ENCODE measurements at regions not wholly inside any gene's neighbourhood (a gene's known extent, or its start where the extent isn't known, plus 50 kb on each side); places are given as distances from the start of the nearest gene placed in this dataset.
A peak's percentile ranks its signal among the peaks of the same experiment; 100 is the strongest.

DNA sequence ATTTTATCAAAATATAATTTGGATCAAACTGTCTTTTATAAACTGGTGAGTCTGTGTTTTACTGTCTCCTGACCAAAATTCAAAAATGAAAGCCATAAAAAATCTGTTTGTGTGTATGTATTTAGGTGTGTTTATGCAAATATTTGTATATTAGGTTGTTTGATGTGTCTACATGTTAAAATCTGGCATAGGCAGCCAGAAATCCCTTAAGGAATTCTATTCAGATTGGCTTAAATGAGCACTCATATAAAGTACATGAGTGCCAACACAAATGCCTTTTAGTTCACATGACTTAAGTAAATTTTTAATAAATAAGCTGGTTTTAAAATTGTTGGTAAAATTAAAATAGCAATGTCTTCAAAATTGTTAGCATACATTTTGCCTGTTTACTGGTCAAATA, 133.3 kb upstream of the GUCY1A2 start:
- TF ChIP-seq SP1 (IDR thresholded peaks at IDR 0.05) = no peak
- Histone ChIP-seq H3K4me1 (ENCODE audit: control insufficient read depth in 4 of 4, insufficient read depth in 4 of 4, low read length in 3 of 4) (peaks cover 0 to 3% (median 2%) of the 10 kb centered on the region in 4 donors), H3K27ac (ENCODE audit: low read depth in 1 of 2, low read length in 2 of 2) (no peak overlapping the region), H3K4me3 (ENCODE audit: low read depth in 1 of 3, low read length in 3 of 3) (no peak overlapping the region), H3K27me3 (ENCODE audit: control insufficient read depth in 4 of 4, insufficient read depth in 4 of 4, low read length in 3 of 4) (no peaks in the 10 kb centered on the region), H3K9ac (ENCODE audit: low read depth in 1 of 2, low read length in 2 of 2) (no peak overlapping the region), H3K36me3 (ENCODE audit: control insufficient read depth in 4 of 4, insufficient read depth in 3 of 4, low read depth in 1 of 4, low read length in 3 of 4) (no peaks in the 10 kb centered on the region), H3K9me3 (ENCODE audit: control insufficient read depth in 4 of 4, low read length in 3 of 4) (peaks cover 0 to 5% (median 0%) of the 10 kb centered on the region in 4 donors)
- no peak for DNase-seq (ENCODE audit: low spot score)

DNA sequence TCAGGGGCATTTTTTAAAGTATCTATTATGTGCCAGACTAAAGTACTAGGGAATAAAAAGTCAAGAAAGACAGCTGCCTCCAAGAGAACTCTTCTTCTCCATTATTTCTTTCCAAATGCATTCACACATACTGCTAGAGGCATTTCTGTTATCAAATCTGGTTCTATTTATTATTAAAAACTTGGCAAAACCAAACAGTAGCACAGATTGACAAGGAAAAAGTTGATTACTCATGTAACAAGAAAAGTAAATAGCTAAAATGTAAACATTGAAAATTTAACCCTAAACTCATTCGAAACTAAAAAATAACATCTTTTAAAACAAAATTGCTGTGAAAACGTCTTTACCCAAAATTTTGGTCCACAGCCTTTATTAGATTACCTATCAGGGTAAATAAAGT, 132.9 kb upstream of the GUCY1A2 start:
- Histone ChIP-seq H3K36me3 (ENCODE audit: control insufficient read depth in 4 of 4, insufficient read depth in 3 of 4, low read depth in 1 of 4, low read length in 3 of 4) (no peaks in the 10 kb centered on the region), H3K4me1 (ENCODE audit: control insufficient read depth in 4 of 4, insufficient read depth in 4 of 4, low read length in 3 of 4) (peaks cover 0 to 3% (median 1%) of the 10 kb centered on the region in 4 donors), H3K4me3 (ENCODE audit: low read depth in 1 of 3, low read length in 3 of 3) (no peak overlapping the region), H3K27ac (ENCODE audit: low read depth in 1 of 2, low read length in 2 of 2) (no peak overlapping the region), H3K9ac (ENCODE audit: low read depth in 1 of 2, low read length in 2 of 2) (no peak overlapping the region), H3K27me3 (ENCODE audit: control insufficient read depth in 4 of 4, insufficient read depth in 4 of 4, low read length in 3 of 4) (no peaks in the 10 kb centered on the region), H3K9me3 (ENCODE audit: control insufficient read depth in 4 of 4, low read length in 3 of 4) (peaks cover 0 to 5% (median 0%) of the 10 kb centered on the region in 4 donors)
- no peak for DNase-seq (ENCODE audit: low spot score)
- WGBS = 38% methylated on average over 2 of the region's 2 CpGs
- peak; percentile 36 for TF ChIP-seq FOXA2 (IDR thresholded peaks at IDR 0.05)
- TF ChIP-seq NR2F2 (IDR thresholded peaks at IDR 0.05) = no peak

DNA sequence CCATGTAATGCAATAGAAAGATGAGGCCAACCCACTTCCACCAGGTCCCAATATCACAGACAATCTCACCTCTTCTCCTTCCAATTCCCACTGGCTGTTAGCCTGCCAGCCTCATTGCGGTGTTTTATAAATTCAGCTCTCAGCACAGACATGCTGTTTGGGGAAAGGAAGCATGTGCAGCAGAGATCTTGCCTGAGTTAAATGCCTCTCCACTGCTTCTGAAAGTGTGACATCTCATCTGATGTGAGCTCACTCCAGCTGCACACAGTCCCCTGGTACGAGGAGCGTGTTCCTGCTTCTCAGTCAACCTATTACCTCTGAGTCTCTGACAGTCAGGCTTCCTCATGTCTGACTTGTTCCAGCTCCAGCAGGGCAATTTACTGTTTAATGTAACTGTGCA, 122.7 kb upstream of the GUCY1A2 start:
- Histone ChIP-seq H3K27me3 (ENCODE audit: control insufficient read depth in 4 of 4, insufficient read depth in 4 of 4, low read length in 3 of 4) (no peaks in the 10 kb centered on the region), H3K9ac (ENCODE audit: low read depth in 1 of 2, low read length in 2 of 2) (no peak overlapping the region), H3K9me3 (ENCODE audit: control insufficient read depth in 4 of 4, low read length in 3 of 4) (peaks cover 0 to 3% (median 1%) of the 10 kb centered on the region in 4 donors), H3K36me3 (ENCODE audit: control insufficient read depth in 4 of 4, insufficient read depth in 3 of 4, low read depth in 1 of 4, low read length in 3 of 4) (no peaks in the 10 kb centered on the region), H3K27ac (ENCODE audit: low read depth in 1 of 2, low read length in 2 of 2) (no peak overlapping the region), H3K4me1 (ENCODE audit: control insufficient read depth in 4 of 4, insufficient read depth in 4 of 4, low read length in 3 of 4) (no peaks in the 10 kb centered on the region), H3K4me3 (ENCODE audit: low read depth in 1 of 3, low read length in 3 of 3) (no peak overlapping the region)
- no peak for DNase-seq (ENCODE audit: low spot score)
- no peak for TF ChIP-seq HNF4G (IDR thresholded peaks at IDR 0.05)
- no peak for TF ChIP-seq TAF1 (conservative IDR thresholded peaks at IDR 0.05)
- no peak for TF ChIP-seq HNF4A (conservative IDR thresholded peaks at IDR 0.05)
- no peak for TF ChIP-seq RAD21 (IDR thresholded peaks at IDR 0.05)
- TF ChIP-seq, protein P1, sequence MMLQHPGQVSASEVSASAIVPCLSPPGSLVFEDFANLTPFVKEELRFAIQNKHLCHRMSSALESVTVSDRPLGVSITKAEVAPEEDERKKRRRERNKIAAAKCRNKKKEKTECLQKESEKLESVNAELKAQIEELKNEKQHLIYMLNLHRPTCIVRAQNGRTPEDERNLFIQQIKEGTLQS (IDR thresholded peaks at IDR 0.05) = no peak
- no peak for TF ChIP-seq GABPA (IDR thresholded peaks at IDR 0.05 in 1 of 2, conservative IDR thresholded peaks at IDR 0.05 in 1 of 2)
- TF ChIP-seq, protein P2, sequence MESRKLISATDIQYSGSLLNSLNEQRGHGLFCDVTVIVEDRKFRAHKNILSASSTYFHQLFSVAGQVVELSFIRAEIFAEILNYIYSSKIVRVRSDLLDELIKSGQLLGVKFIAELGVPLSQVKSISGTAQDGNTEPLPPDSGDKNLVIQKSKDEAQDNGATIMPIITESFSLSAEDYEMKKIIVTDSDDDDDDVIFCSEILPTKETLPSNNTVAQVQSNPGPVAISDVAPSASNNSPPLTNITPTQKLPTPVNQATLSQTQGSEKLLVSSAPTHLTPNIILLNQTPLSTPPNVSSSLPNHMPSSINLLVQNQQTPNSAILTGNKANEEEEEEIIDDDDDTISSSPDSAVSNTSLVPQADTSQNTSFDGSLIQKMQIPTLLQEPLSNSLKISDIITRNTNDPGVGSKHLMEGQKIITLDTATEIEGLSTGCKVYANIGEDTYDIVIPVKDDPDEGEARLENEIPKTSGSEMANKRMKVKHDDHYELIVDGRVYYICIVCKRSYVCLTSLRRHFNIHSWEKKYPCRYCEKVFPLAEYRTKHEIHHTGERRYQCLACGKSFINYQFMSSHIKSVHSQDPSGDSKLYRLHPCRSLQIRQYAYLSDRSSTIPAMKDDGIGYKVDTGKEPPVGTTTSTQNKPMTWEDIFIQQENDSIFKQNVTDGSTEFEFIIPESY (IDR thresholded peaks at IDR 0.05) = no peak
- TF ChIP-seq, protein P3, sequence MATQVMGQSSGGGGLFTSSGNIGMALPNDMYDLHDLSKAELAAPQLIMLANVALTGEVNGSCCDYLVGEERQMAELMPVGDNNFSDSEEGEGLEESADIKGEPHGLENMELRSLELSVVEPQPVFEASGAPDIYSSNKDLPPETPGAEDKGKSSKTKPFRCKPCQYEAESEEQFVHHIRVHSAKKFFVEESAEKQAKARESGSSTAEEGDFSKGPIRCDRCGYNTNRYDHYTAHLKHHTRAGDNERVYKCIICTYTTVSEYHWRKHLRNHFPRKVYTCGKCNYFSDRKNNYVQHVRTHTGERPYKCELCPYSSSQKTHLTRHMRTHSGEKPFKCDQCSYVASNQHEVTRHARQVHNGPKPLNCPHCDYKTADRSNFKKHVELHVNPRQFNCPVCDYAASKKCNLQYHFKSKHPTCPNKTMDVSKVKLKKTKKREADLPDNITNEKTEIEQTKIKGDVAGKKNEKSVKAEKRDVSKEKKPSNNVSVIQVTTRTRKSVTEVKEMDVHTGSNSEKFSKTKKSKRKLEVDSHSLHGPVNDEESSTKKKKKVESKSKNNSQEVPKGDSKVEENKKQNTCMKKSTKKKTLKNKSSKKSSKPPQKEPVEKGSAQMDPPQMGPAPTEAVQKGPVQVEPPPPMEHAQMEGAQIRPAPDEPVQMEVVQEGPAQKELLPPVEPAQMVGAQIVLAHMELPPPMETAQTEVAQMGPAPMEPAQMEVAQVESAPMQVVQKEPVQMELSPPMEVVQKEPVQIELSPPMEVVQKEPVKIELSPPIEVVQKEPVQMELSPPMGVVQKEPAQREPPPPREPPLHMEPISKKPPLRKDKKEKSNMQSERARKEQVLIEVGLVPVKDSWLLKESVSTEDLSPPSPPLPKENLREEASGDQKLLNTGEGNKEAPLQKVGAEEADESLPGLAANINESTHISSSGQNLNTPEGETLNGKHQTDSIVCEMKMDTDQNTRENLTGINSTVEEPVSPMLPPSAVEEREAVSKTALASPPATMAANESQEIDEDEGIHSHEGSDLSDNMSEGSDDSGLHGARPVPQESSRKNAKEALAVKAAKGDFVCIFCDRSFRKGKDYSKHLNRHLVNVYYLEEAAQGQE (IDR thresholded peaks at IDR 0.05) = no peak
- no peak for TF ChIP-seq JUND (IDR thresholded peaks at IDR 0.05)
- no peak for TF ChIP-seq NR2F2 (IDR thresholded peaks at IDR 0.05)
- TF ChIP-seq, protein P4, sequence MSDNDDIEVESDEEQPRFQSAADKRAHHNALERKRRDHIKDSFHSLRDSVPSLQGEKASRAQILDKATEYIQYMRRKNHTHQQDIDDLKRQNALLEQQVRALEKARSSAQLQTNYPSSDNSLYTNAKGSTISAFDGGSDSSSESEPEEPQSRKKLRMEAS (IDR thresholded peaks at IDR 0.05) = no peak
- TF ChIP-seq FOXA1 (IDR thresholded peaks at IDR 0.05) = no peak
- no peak for TF ChIP-seq EGR1 (IDR thresholded peaks at IDR 0.05; ENCODE audit: low read depth in 2 of 2)
- TF ChIP-seq SP1 (IDR thresholded peaks at IDR 0.05) = no peak
- TF ChIP-seq, protein P5, sequence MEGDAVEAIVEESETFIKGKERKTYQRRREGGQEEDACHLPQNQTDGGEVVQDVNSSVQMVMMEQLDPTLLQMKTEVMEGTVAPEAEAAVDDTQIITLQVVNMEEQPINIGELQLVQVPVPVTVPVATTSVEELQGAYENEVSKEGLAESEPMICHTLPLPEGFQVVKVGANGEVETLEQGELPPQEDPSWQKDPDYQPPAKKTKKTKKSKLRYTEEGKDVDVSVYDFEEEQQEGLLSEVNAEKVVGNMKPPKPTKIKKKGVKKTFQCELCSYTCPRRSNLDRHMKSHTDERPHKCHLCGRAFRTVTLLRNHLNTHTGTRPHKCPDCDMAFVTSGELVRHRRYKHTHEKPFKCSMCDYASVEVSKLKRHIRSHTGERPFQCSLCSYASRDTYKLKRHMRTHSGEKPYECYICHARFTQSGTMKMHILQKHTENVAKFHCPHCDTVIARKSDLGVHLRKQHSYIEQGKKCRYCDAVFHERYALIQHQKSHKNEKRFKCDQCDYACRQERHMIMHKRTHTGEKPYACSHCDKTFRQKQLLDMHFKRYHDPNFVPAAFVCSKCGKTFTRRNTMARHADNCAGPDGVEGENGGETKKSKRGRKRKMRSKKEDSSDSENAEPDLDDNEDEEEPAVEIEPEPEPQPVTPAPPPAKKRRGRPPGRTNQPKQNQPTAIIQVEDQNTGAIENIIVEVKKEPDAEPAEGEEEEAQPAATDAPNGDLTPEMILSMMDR (IDR thresholded peaks at IDR 0.05; ENCODE audit: low read depth, low read length, missing input control) = no peak
- no peak for TF ChIP-seq FOXA2 (IDR thresholded peaks at IDR 0.05)
- TF ChIP-seq RXRA (IDR thresholded peaks at IDR 0.05) = no peak
- WGBS = 91% methylated on average over 3 of the region's 3 CpGs

Measured in liver (tissue), 8 donors.